Neuronal stem cell (in vitro differentiated cells): ENCODE measurements at regions not wholly inside any gene's neighbourhood (a gene's known extent, or its start where the extent isn't known, plus 50 kb on each side); places are given as distances from the start of the nearest gene placed in this dataset.

Source experiments
- DNase-seq: peaks from one replicate; pipeline ENCODE4 v3.0.0-alpha.2; 2013; ENCODE audit warnings: low spot score
- H2AFZ ChIP-seq: one replicate; pipeline ENCODE4 v1.6.1; 2013; ENCODE audit warnings: mild to moderate bottlenecking, low read length, inconsistent platforms
- H2AK5ac ChIP-seq: 2 replicates; pipeline ENCODE4 v1.6.1; 2013; ENCODE audit warnings: low read depth, mild to moderate bottlenecking, inconsistent platforms, low read length, moderate library complexity, mixed read lengths
- H2BK120ac ChIP-seq: 2 replicates; pipeline ENCODE4 v1.6.1; 2013; ENCODE audit warnings: low read depth, mild to moderate bottlenecking, inconsistent platforms, low read length, moderate library complexity, mixed read lengths
- H2BK12ac ChIP-seq: one replicate; pipeline ENCODE4 v1.6.1; 2013; ENCODE audit warnings: low read length, inconsistent platforms
- H2BK15ac ChIP-seq: 2 replicates; pipeline ENCODE4 v1.6.1; 2013; ENCODE audit warnings: mild to moderate bottlenecking, low read length, inconsistent platforms, mixed read lengths
- H2BK5ac ChIP-seq: one replicate; pipeline ENCODE4 v1.6.1; 2013; ENCODE audit warnings: inconsistent platforms, mild to moderate bottlenecking, low read length, moderate library complexity
- H3K14ac ChIP-seq: one replicate; pipeline ENCODE4 v1.6.1; 2013; ENCODE audit warnings: low read length, inconsistent platforms
- H3K18ac ChIP-seq: 2 replicates; pipeline ENCODE4 v1.6.1; 2013; ENCODE audit warnings: low read length, inconsistent platforms
- H3K23ac ChIP-seq: 2 replicates; pipeline ENCODE4 v1.6.1; 2013; ENCODE audit warnings: low read depth, mild to moderate bottlenecking, mixed read lengths, low read length, inconsistent platforms; ENCODE audit not compliant: poor library complexity
- H3K27ac ChIP-seq: replicated peaks from 3 replicates; pipeline ENCODE4 v1.5.1; 2013; ENCODE audit warnings: low read length, inconsistent platforms
- H3K27me3 ChIP-seq, 3 experiments: 2 replicates each; pipeline ENCODE4 v1.6.1; 2013; ENCODE audit warnings: low read length in 3 of 3, mild to moderate bottlenecking in 2 of 3, inconsistent platforms in 1 of 3, low read depth in 1 of 3, mixed read lengths in 1 of 3, moderate library complexity in 1 of 3; ENCODE audit not compliant: control insufficient read depth in 3 of 3, insufficient read depth in 3 of 3
- H3K36me3 ChIP-seq, 2 donors: replicated peaks in 1 of 2; 2 replicates each; pipeline ENCODE4 v1.6.1; 2013; ENCODE audit warnings: low read length in 2 of 2; ENCODE audit not compliant: control insufficient read depth in 2 of 2, insufficient read depth in 2 of 2
- H3K4ac ChIP-seq: 2 replicates; pipeline ENCODE4 v1.6.1; 2013; ENCODE audit warnings: inconsistent platforms, mild to moderate bottlenecking, low read length, moderate library complexity
- H3K4me1 ChIP-seq, 2 donors: 1 replicate in 1 of 2; 2 replicates in 1 of 2; pipeline ENCODE4 v1.6.1; 2013; ENCODE audit warnings: low read length in 2 of 2, low read depth in 1 of 2; ENCODE audit not compliant: control insufficient read depth in 2 of 2, insufficient read depth in 1 of 2
- H3K4me2 ChIP-seq: one replicate; pipeline ENCODE4 v1.6.1; 2013; ENCODE audit warnings: mild to moderate bottlenecking, low read length, inconsistent platforms; ENCODE audit not compliant: insufficient read depth, poor library complexity, severe bottlenecking
- H3K4me3 ChIP-seq, 2 donors: 2 replicates each; pipeline ENCODE4 v1.5.1; 2013; ENCODE audit warnings: low read length in 2 of 2, mild to moderate bottlenecking in 2 of 2, inconsistent platforms in 1 of 2, moderate library complexity in 1 of 2
- H3K79me1 ChIP-seq: one replicate; pipeline ENCODE4 v1.6.1; 2013; ENCODE audit warnings: low read depth, mild to moderate bottlenecking, inconsistent platforms, low read length, moderate library complexity
- H3K9ac ChIP-seq: one replicate; pipeline ENCODE4 v1.6.1; 2013; ENCODE audit warnings: mild to moderate bottlenecking, low read depth, low read length, inconsistent platforms; ENCODE audit not compliant: poor library complexity
- H3K9me3 ChIP-seq, 2 donors: replicated peaks in 1 of 2; 2 replicates each; pipeline versions ENCODE3 to v1.6.1; 2013; ENCODE audit warnings: low read length in 2 of 2, mild to moderate bottlenecking in 2 of 2, inconsistent platforms in 1 of 2, low read depth in 1 of 2, mixed read lengths in 1 of 2, moderate library complexity in 1 of 2; ENCODE audit not compliant: control insufficient read depth in 2 of 2, insufficient read depth in 1 of 2
- H4K8ac ChIP-seq: one replicate; pipeline ENCODE4 v1.6.1; 2013; ENCODE audit warnings: low read depth, mild to moderate bottlenecking, inconsistent platforms, low read length, moderate library complexity
- H4K91ac ChIP-seq: one replicate; pipeline ENCODE4 v1.6.1; 2013; ENCODE audit warnings: low read length, low read depth, mild to moderate bottlenecking, inconsistent platforms; ENCODE audit not compliant: poor library complexity
- WGBS, 2 donors: extraction: QIAGEN DNeasy Blood & Tissue Kit; methylation state at CpG; one replicate each; pipeline ENCODE4 v1.1.7; 2013; ENCODE audit warnings: missing lambda C conversion rate in 2 of 2, mixed read lengths in 1 of 2; ENCODE audit not compliant: insufficient read length in 2 of 2, insufficient replicate concordance in 1 of 2; ENCODE audit errors: extremely low coverage in 2 of 2; 5-methylcytosine and 5-hydroxymethylcytosine counted together

DNA sequence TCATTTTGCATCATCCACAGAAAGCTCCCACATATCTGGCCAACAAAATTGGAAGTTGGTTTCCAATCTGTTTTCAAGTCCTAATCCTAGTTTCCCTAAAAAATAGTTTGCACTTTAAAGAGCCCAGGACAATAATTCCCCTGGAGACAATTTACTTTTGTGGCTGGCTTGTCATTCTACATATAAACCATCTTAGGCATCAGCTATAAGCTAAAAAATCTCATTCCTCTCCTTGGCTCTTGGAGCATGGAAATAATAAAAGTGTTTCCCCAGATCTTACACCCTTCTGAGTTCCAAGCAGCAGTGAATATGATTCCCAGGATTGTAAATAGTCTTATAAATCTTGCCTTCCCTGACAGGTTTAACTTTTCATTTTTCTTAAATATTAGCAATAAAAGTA, 89.1 kb upstream of the NUDT4 start:
- Histone ChIP-seq H3K4ac (no peak overlapping the region), H3K27me3 (no peaks in the 10 kb centered on the region)

DNA sequence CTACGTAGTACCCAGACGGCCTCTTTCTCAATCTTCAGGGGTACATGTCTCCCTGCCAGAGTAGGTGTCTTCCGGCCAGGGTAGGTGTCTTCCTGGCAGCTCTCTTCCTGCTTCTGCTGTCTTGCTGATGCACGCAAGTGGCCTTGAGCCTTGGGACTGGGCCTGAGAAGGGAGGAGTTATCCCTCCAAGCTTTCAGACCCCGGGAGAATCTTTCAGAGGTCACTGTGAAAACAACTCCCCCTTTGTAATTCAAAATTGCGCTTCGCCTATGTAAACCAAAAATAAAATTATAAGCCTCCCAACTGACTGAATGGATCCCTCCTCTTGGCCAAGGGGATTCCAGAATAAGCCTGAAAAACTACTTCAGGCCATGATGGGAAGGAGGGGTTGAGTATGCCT, 87.3 kb upstream of the NUDT4 start:
- no peaks in the 10 kb centered on the region for H3K36me3 ChIP-seq
- H3K27ac ChIP-seq, result no peak overlapping the region
- no peak overlapping the region for H3K14ac ChIP-seq
- H3K18ac ChIP-seq, result no peak overlapping the region
- H2BK5ac ChIP-seq, result no peak overlapping the region
- H2AFZ ChIP-seq, result no peak overlapping the region
- H3K4me3 ChIP-seq, result no peak overlapping the region
- no peak for DNase-seq
- no peaks in the 10 kb centered on the region for H3K4me1 ChIP-seq
- H3K4ac ChIP-seq, result no peak overlapping the region
- no peak overlapping the region for H3K23ac ChIP-seq
- no peaks in the 10 kb centered on the region for H3K79me1 ChIP-seq
- H4K8ac ChIP-seq, result no peak overlapping the region
- no peak overlapping the region for H3K4me2 ChIP-seq
- H2BK120ac ChIP-seq, result no peak overlapping the region
- no peak overlapping the region for H4K91ac ChIP-seq
- no peak overlapping the region for H2BK15ac ChIP-seq
- no CpG with 5 or more reads among the region's 7 CpGs for WGBS, 2 donors
- H2BK12ac ChIP-seq, result no peak overlapping the region
- no peak overlapping the region for H3K9ac ChIP-seq
- H2AK5ac ChIP-seq, result no peak overlapping the region
- no peaks in the 10 kb centered on the region for H3K9me3 ChIP-seq
- H3K27me3 ChIP-seq, result no peaks in the 10 kb centered on the region

More for the DNA sequence above, 89.1 kb upstream of the NUDT4 start:
- Histone ChIP-seq H3K9me3 (no peaks in the 10 kb centered on the region), H3K36me3 (no peaks in the 10 kb centered on the region), H3K14ac (no peak overlapping the region), H4K91ac (no peak overlapping the region), H2BK12ac (no peak overlapping the region), H2BK120ac (no peak overlapping the region), H2AK5ac (no peak overlapping the region), H3K9ac (no peak overlapping the region), H2BK15ac (no peak overlapping the region), H3K23ac (no peak overlapping the region), H4K8ac (no peak overlapping the region), H2AFZ (no peak overlapping the region), H3K4me1 (no peaks in the 10 kb centered on the region), H3K4me2 (no peak overlapping the region), H3K18ac (no peak overlapping the region), H3K4me3 (no peak overlapping the region), H3K79me1 (no peaks in the 10 kb centered on the region), H2BK5ac (no peak overlapping the region), H3K27ac (no peak overlapping the region)
- DNase-seq, result no peak

DNA sequence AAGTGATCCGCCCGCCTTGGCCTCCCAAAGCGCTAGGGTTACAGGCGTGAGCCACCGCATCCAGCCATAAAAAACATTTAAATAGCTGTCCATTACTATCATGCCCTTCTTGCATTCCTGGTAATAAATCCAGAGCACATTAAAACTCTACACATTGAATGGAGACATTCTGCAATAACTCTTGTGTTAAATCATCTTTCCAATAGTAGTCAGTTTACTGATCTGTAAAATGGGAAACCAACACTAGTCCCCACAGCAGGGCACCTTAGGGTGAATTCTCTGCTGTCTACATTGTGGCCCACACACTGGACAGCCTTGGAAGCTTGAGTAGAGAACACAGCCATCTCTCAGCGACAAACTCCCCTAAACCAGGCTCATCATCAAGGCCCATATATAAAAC, 85.5 kb upstream of the NUDT4 start:
- Histone ChIP-seq H3K23ac (no peak overlapping the region), H4K8ac (no peak overlapping the region), H3K4ac (no peak overlapping the region), H3K27ac (no peak overlapping the region), H3K4me2 (no peak overlapping the region), H4K91ac (no peak overlapping the region), H2BK15ac (no peak overlapping the region), H3K18ac (no peak overlapping the region), H3K36me3 (no peaks in the 10 kb centered on the region), H3K79me1 (no peaks in the 10 kb centered on the region), H2AK5ac (no peak overlapping the region), H2BK5ac (no peak overlapping the region), H3K14ac (no peak overlapping the region), H3K4me1 (peaks cover 0 to 4% of the 10 kb centered on the region in 2 donors), H2BK120ac (no peak overlapping the region), H3K4me3 (no peak overlapping the region), H2BK12ac (no peak overlapping the region), H3K9me3 (no peaks in the 10 kb centered on the region), H3K9ac (no peak overlapping the region), H3K27me3 (no peaks in the 10 kb centered on the region), H2AFZ (no peak overlapping the region)
- DNase-seq, result no peak
- no CpG with 5 or more reads among the region's 6 CpGs for WGBS, 2 donors

DNA sequence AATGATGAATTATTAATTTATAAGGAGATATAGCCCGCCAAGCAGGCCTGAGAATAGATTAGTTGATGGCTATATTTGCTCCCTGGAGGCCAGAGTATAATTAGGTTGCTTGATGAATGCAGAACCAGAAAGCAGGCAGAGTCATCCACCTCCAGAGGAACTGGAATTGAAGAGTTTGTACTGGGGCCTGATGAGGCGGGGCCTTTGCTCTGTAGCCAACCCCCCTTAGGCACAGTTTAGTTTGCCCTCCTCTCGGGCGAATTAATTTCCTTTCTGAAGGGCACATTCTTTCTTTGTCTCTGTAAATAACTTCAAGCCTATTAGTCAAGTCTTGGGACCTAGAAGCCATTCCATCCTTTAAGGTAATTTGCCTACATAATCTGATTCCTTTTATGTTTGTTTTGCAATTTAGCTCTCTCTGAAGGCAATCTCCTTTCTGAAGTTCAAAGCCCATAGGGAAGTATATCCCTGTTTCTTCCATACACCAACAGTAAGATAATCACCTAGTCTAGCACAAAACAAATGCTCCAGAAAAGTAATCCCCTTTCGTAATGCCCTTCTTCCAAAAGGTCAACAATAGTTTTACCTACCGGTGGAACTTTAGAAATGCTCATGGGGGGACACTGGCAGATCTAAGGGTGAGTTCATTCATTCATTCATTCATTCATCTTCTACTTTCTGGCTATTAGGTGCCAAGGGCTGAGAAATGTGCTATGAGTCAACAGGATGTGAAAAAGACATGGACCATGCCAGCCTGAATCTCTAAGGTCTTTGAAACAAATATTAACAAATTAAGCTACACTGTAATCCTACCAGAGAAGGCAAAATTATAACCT, 84.8 kb upstream of the NUDT4 start:
- Histone ChIP-seq H4K91ac (no peak overlapping the region), H2BK12ac (no peak overlapping the region), H3K23ac (no peak overlapping the region), H3K9ac (no peak overlapping the region), H2BK120ac (no peak overlapping the region), H2AFZ (no peak overlapping the region), H3K18ac (no peak overlapping the region), H2BK5ac (no peak overlapping the region), H2BK15ac (no peak overlapping the region), H3K4me3 (no peak overlapping the region), H4K8ac (no peak overlapping the region), H3K27me3 (no peaks in the 10 kb centered on the region), H2AK5ac (no peak overlapping the region), H3K27ac (no peak overlapping the region), H3K4me2 (no peak overlapping the region), H3K79me1 (no peaks in the 10 kb centered on the region), H3K14ac (no peak overlapping the region), H3K9me3 (no peaks in the 10 kb centered on the region), H3K36me3 (no peaks in the 10 kb centered on the region), H3K4ac (no peak overlapping the region), H3K4me1 (peaks cover 0 to 6% of the 10 kb centered on the region in 2 donors)
- WGBS, 2 donors, result no CpG with 5 or more reads among the region's 6 CpGs
- no peak for DNase-seq
